PFSK-1 (cell line): ENCODE measurements at regions not wholly inside any gene's neighbourhood (a gene's known extent, or its start where the extent isn't known, plus 50 kb on each side); places are given as distances from the start of the nearest gene placed in this dataset.

Source experiments
- FOXP2 ChIP-seq: optimal IDR thresholded peaks from 2 replicates; pipeline ENCODE3; 2011; ENCODE audit warnings: borderline replicate concordance, control low read depth, inconsistent platforms; ENCODE audit not compliant: insufficient read depth; ENCODE audit errors: extremely low read length, extremely low read depth
- POLR2AphosphoS5 ChIP-seq: IDR thresholded peaks from 2 replicates; pipeline ENCODE4 v1.6.1; 2012; ENCODE audit warnings: low read depth, mild to moderate bottlenecking, control low read depth, low read length, moderate library complexity
- REST ChIP-seq, 2 experiments: IDR thresholded peaks; 2 replicates each; pipeline versions ENCODE4 v1.6.1 to v1.8.0; 2011 to 2012; ENCODE audit warnings: low read depth in 2 of 2, low read length in 2 of 2, control low read depth in 1 of 2, inconsistent platforms in 1 of 2, mild to moderate bottlenecking in 1 of 2, moderate library complexity in 1 of 2; ENCODE audit not compliant: insufficient read depth in 1 of 2
- SIN3A ChIP-seq: IDR thresholded peaks from 2 replicates; pipeline ENCODE4 v1.6.1; 2012; ENCODE audit warnings: mild to moderate bottlenecking, low read length, moderate library complexity, borderline replicate concordance; ENCODE audit not compliant: insufficient read depth
- TAF1 ChIP-seq: IDR thresholded peaks from 2 replicates; pipeline ENCODE4 v1.6.1; 2012; ENCODE audit warnings: low read length, control low read depth, borderline replicate concordance; ENCODE audit not compliant: insufficient read depth

- no peak for TF ChIP-seq SIN3A
- TF ChIP-seq REST (IDR thresholded peaks at IDR 0.05; ENCODE audit: insufficient read depth in 1 of 2, low read depth in 2 of 2, low read length in 2 of 2) = no peak
- no peak for TF ChIP-seq FOXP2
- TF ChIP-seq POLR2AphosphoS5 = no peak
- no peak for TF ChIP-seq TAF1
These were observed 189.9 kb upstream of the PRDM1 start for GRCh38 chr6:105896052-105896820.

- TF ChIP-seq REST (IDR thresholded peaks at IDR 0.05; ENCODE audit: insufficient read depth in 1 of 2, low read depth in 2 of 2, low read length in 2 of 2) = no peak
- TF ChIP-seq SIN3A = no peak
- TF ChIP-seq FOXP2 = no peak
- no peak for TF ChIP-seq POLR2AphosphoS5
- TF ChIP-seq TAF1 = no peak
These were observed 191.6 kb upstream of the PRDM1 start for GRCh38 chr6:105894556-105894955.

- TF ChIP-seq REST (IDR thresholded peaks at IDR 0.05; ENCODE audit: insufficient read depth in 1 of 2, low read depth in 2 of 2, low read length in 2 of 2) (no peak), TAF1 (no peak), SIN3A (no peak), FOXP2 (no peak), POLR2AphosphoS5 (no peak)
These were observed 192.4 kb upstream of the PRDM1 start for GRCh38 chr6:105893741-105894140.

DNA sequence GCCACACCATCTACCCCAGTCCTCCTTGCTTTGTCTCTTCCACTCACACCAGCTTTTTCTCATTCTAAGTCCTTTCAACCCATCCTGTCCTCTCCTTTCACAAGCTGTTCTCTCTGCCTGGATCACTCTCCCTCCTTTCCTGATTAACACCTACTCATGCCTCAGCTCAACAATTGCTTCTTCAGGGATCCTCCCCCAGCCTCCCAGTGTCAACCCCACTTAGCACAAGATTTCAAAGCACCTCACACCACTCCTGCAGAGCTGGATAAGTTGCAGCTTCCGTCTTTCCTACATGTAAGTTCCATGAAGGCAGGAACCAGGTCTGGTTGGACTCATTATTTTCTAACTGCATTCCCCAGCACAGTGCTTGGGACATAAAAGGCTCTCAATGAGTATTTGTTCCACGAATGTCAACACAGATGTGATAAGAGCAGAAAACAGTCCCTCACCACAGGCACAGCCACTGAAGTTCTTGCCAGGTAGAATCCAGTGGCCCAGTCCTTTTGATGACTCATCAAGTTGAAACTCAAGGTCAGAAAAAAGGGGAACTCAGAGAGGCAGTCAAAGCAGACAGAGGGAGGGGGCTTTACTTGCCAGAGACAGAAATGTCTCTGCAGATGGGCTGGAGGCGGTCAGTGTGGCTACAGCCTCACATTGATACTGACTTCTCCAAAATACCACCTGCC, 193.4 kb upstream of the PRDM1 start:
- TF ChIP-seq REST (IDR thresholded peaks at IDR 0.05; ENCODE audit: insufficient read depth in 1 of 2, low read depth in 2 of 2, low read length in 2 of 2) (no peak), SIN3A (no peak), POLR2AphosphoS5 (no peak), TAF1 (no peak), FOXP2 (no peak)
